ENCODE measurements at regions not wholly inside any gene's neighbourhood (a gene's known extent, or its start where the extent isn't known, plus 50 kb on each side); places are given as distances from the start of the nearest gene placed in this dataset.

- no peak for TF ChIP-seq POLR2AphosphoS5 (IDR thresholded peaks at IDR 0.05; ENCODE audit: low read depth, low read length)
- TF ChIP-seq REST (IDR thresholded peaks at IDR 0.05; ENCODE audit: low read depth, low read length), result no peak
- TF ChIP-seq SIN3A (IDR thresholded peaks at IDR 0.05; ENCODE audit: borderline replicate concordance, low read depth, low read length), result no peak
- TF ChIP-seq GATA2 (CRISPR knock-in tag; IDR thresholded peaks at IDR 0.05), result no peak
- no peak for TF ChIP-seq CTCF (IDR thresholded peaks at IDR 0.05)
- no peak for TF ChIP-seq RFX5 (IDR thresholded peaks at IDR 0.05; ENCODE audit: low read length)
Observed at GRCh38 chr4:3713817-3714641, 52.2 kb upstream of the ADRA2C start.
